ENCODE measurements at regions not wholly inside any gene's neighbourhood (a gene's known extent, or its start where the extent isn't known, plus 50 kb on each side); places are given as distances from the start of the nearest gene placed in this dataset.

GRCh38 chr9:75500479-75500878 is 390.0 kb upstream of the PCSK5 start:
- Histone ChIP-seq H3K27ac (ENCODE audit: low read depth) (no peak overlapping the region), H3K9me2 (ENCODE audit: insufficient read depth) (no peaks in the 10 kb centered on the region), H3K27me3 (ENCODE audit: insufficient read depth) (no peaks in the 10 kb centered on the region), H4K20me1 (replicated peaks; ENCODE audit: insufficient read depth) (no peaks in the 10 kb centered on the region), H3K79me2 (replicated peaks; ENCODE audit: insufficient read depth) (no peaks in the 10 kb centered on the region), H3K36me3 (ENCODE audit: insufficient read depth) (no peaks in the 10 kb centered on the region), H3K4me3 (no peak overlapping the region), H3F3A (replicated peaks; ENCODE audit: low read depth) (no peaks in the 10 kb centered on the region), H2AFZ (no peak overlapping the region; the same call in 1 of the 2 replicates), H3K4me1 (ENCODE audit: insufficient read depth) (no peaks in the 10 kb centered on the region), H3K4me2 (no peak overlapping the region)
- Mint-ChIP-seq H3K27me3 (ENCODE audit: insufficient read depth, low read depth, poor library complexity) (no peaks in the 10 kb centered on the region), H3K27ac (no peak overlapping the region), H3K4me1 (no peaks in the 10 kb centered on the region), H3K36me3 (ENCODE audit: low read depth) (no peaks in the 10 kb centered on the region), H3K4me3 (no peak overlapping the region), H3K9me3 (no peaks in the 10 kb centered on the region)
- ATAC-seq (no peak), DNase-seq (ENCODE audit: low spot score) (no peak)
- TF ChIP-seq NANOG (IDR thresholded peaks at IDR 0.05; ENCODE audit: borderline replicate concordance) = no peak
- no peak for TF ChIP-seq EZH2phosphoT487 (IDR thresholded peaks at IDR 0.05; ENCODE audit: unreplicated experiment)
- TF ChIP-seq STAT1 (IDR thresholded peaks at IDR 0.05; ENCODE audit: unreplicated experiment) = no peak
- no peak for TF ChIP-seq EZH2 (IDR thresholded peaks at IDR 0.05; ENCODE audit: low read depth, unreplicated experiment)
- no peak for TF ChIP-seq ZNF331 (CRISPR knock-in tag; IDR thresholded peaks at IDR 0.05; ENCODE audit: low read depth)
- no peak for TF ChIP-seq CTCF (conservative IDR thresholded peaks at IDR 0.05; ENCODE audit: low read depth in 2 of 2)
- no peak for TF ChIP-seq JUNB (IDR thresholded peaks at IDR 0.05; ENCODE audit: unreplicated experiment)
- TF ChIP-seq ZNF462 (CRISPR knock-in tag; IDR thresholded peaks at IDR 0.05) = no peak
- TF ChIP-seq CREB1 (CRISPR knock-in tag; IDR thresholded peaks at IDR 0.05; ENCODE audit: low read depth) = no peak
- no peak for TF ChIP-seq POLR2AphosphoS5 (IDR thresholded peaks at IDR 0.05; ENCODE audit: low read depth)
- no peak for TF ChIP-seq ZNF114 (CRISPR knock-in tag; IDR thresholded peaks at IDR 0.05)
- no peak for TF ChIP-seq ETS1 (IDR thresholded peaks at IDR 0.05)
- TF ChIP-seq REST (IDR thresholded peaks at IDR 0.05; ENCODE audit: unreplicated experiment) = no peak
